ENCODE measurements at regions not wholly inside any gene's neighbourhood (a gene's known extent, or its start where the extent isn't known, plus 50 kb on each side); places are given as distances from the start of the nearest gene placed in this dataset.
"Not testable (repeated sequence)": the region's sequence is repeated elsewhere in the genome, so short reads cannot be mapped to it uniquely, and the experiment has no call there.

- in situ Hi-C loops (cut with MboI; ENCODE audit: low pct_unique_long_range_greater_than_20kb, low sequenced_read_pairs), result no loop called here
- DNase-seq, result no peak
Observed at GRCh38 chr13:19123502-19123901, 58.1 kb downstream of the TUBA3C start.

GRCh38 chr13:19117913-19118739 is 63.5 kb downstream of the TUBA3C start:
- no peak for DNase-seq
- in situ Hi-C loops (cut with MboI; ENCODE audit: low pct_unique_long_range_greater_than_20kb, low sequenced_read_pairs), result no loop called here

- DNase-seq; in situ Hi-C loops (cut with MboI; ENCODE audit: low pct_unique_long_range_greater_than_20kb, low sequenced_read_pairs): not testable (repeated sequence)
Observed at GRCh38 chr13:19109225-19109624, 72.4 kb downstream of the TUBA3C start.

GRCh38 chr13:19103140-19103539 is 78.5 kb downstream of the TUBA3C start:
- DNase-seq, result no peak
- in situ Hi-C loops (cut with MboI; ENCODE audit: low pct_unique_long_range_greater_than_20kb, low sequenced_read_pairs), result no loop called here

GRCh38 chr13:19093369-19093768 is 88.3 kb downstream of the TUBA3C start:
- DNase-seq, result no peak
- in situ Hi-C loops (cut with MboI; ENCODE audit: low pct_unique_long_range_greater_than_20kb, low sequenced_read_pairs), result no loop called here

GRCh38 chr13:19090495-19090894 is 91.1 kb downstream of the TUBA3C start:
- no peak for DNase-seq
- in situ Hi-C loops (cut with MboI; ENCODE audit: low pct_unique_long_range_greater_than_20kb, low sequenced_read_pairs), result no loop called here

- in situ Hi-C loops (cut with MboI; ENCODE audit: low pct_unique_long_range_greater_than_20kb, low sequenced_read_pairs), result no loop called here
- peak; percentile 4 for DNase-seq
Observed at GRCh38 chr13:19089315-19089714, 92.3 kb downstream of the TUBA3C start.

GRCh38 chr13:19088416-19088815 is 93.2 kb downstream of the TUBA3C start:
- in situ Hi-C loops (cut with MboI; ENCODE audit: low pct_unique_long_range_greater_than_20kb, low sequenced_read_pairs), result no loop called here
- DNase-seq, result no peak

- no peak for DNase-seq
- in situ Hi-C loops (cut with MboI; ENCODE audit: low pct_unique_long_range_greater_than_20kb, low sequenced_read_pairs), result no loop called here
Observed at GRCh38 chr13:19085876-19086275, 95.7 kb downstream of the TUBA3C start.

GRCh38 chr13:19085258-19085657 is 96.4 kb downstream of the TUBA3C start:
- DNase-seq, result no peak
- in situ Hi-C loops (cut with MboI; ENCODE audit: low pct_unique_long_range_greater_than_20kb, low sequenced_read_pairs), result no loop called here

- no peak for DNase-seq
- in situ Hi-C loops (cut with MboI; ENCODE audit: low pct_unique_long_range_greater_than_20kb, low sequenced_read_pairs), result no loop called here
Observed at GRCh38 chr13:19083340-19083739, 98.3 kb downstream of the TUBA3C start.

GRCh38 chr13:19075418-19075817 is 106.2 kb downstream of the TUBA3C start:
- in situ Hi-C loops (cut with MboI; ENCODE audit: low pct_unique_long_range_greater_than_20kb, low sequenced_read_pairs), result no loop called here

GRCh38 chr13:19074519-19074918 is 107.1 kb downstream of the TUBA3C start:
- no peak for DNase-seq
- in situ Hi-C loops (cut with MboI; ENCODE audit: low pct_unique_long_range_greater_than_20kb, low sequenced_read_pairs), result no loop called here

More at GRCh38 chr13:19075418-19075817, 106.2 kb downstream of the TUBA3C start:
- DNase-seq, result no peak

GRCh38 chr13:19074106-19074505 is 107.5 kb downstream of the TUBA3C start:
- DNase-seq; in situ Hi-C loops (cut with MboI; ENCODE audit: low pct_unique_long_range_greater_than_20kb, low sequenced_read_pairs): not testable (repeated sequence)

- in situ Hi-C loops (cut with MboI; ENCODE audit: low pct_unique_long_range_greater_than_20kb, low sequenced_read_pairs), result not testable (repeated sequence)
Observed at GRCh38 chr13:19072956-19073706, 108.5 kb downstream of the TUBA3C start.

GRCh38 chr13:19072543-19072942 is 109.1 kb downstream of the TUBA3C start:
- DNase-seq, result no peak
- in situ Hi-C loops (cut with MboI; ENCODE audit: low pct_unique_long_range_greater_than_20kb, low sequenced_read_pairs), result no loop called here

More at GRCh38 chr13:19072956-19073706, 108.5 kb downstream of the TUBA3C start:
- DNase-seq, result not testable (repeated sequence)

GRCh38 chr13:19071161-19071936 is 110.3 kb downstream of the TUBA3C start:
- in situ Hi-C loops (cut with MboI; ENCODE audit: low pct_unique_long_range_greater_than_20kb, low sequenced_read_pairs), result no loop called here
- no peak for DNase-seq

- in situ Hi-C loops (cut with MboI; ENCODE audit: low pct_unique_long_range_greater_than_20kb, low sequenced_read_pairs), result no loop called here
- no peak for DNase-seq
Observed at GRCh38 chr13:19070398-19070735, 111.3 kb downstream of the TUBA3C start.

GRCh38 chr13:19069684-19070397 is 111.8 kb downstream of the TUBA3C start:
- in situ Hi-C loops (cut with MboI; ENCODE audit: low pct_unique_long_range_greater_than_20kb, low sequenced_read_pairs), result no loop called here

More at GRCh38 chr13:19069684-19070397, 111.8 kb downstream of the TUBA3C start:
- no peak for DNase-seq

Measured in KBM-7 (cell line).